H1 (cell line): ENCODE measurements at regions not wholly inside any gene's neighbourhood (a gene's known extent, or its start where the extent isn't known, plus 50 kb on each side); places are given as distances from the start of the nearest gene placed in this dataset.

Experiments used
- CTCF ChIA-PET: fragments of 300-600 bp; sonication (Branson Sonifier 250); formaldehyde crosslinking; loops from one replicate; lab custom pipeline; 2021; ENCODE audit not compliant: partially characterized antibody; lab: Charles Lee
- POLR2A ChIA-PET: fragments of 300-600 bp; sonication (Branson Sonifier 250); formaldehyde crosslinking; loops from one replicate; lab custom pipeline; 2021; ENCODE audit warnings: inconsistent platforms; ENCODE audit not compliant: partially characterized antibody; lab: Charles Lee
- DNase-seq, 2 experiments: peaks; one replicate each; pipeline versions ENCODE4 v3.0.0 to v3.0.0-alpha.2; 2010 to 2022; ENCODE audit warnings: low spot score in 2 of 2, low read depth in 1 of 2, mixed read lengths in 1 of 2
- FAIRE-seq: peaks from 2 replicates; lab custom pipeline; 2011; peaks lifted over from hg19 to GRCh38; lab: Jason Lieb, UNC
- H2AFZ ChIP-seq: 2 replicates; pipeline ENCODE4 v1.8.1; 2012; ENCODE audit warnings: low read length, inconsistent platforms
- H2AK5ac ChIP-seq: 2 replicates; pipeline ENCODE4 v1.6.1; 2013; ENCODE audit warnings: low read depth, low read length
- H2BK120ac ChIP-seq: replicated peaks from 2 replicates; pipeline ENCODE3; 2013; ENCODE audit warnings: low read depth, low read length, inconsistent platforms
- H2BK12ac ChIP-seq: 2 replicates; pipeline ENCODE4 v1.6.1; 2013; ENCODE audit warnings: low read depth, low read length
- H2BK15ac ChIP-seq: 2 replicates; pipeline ENCODE4 v1.6.1; 2013; ENCODE audit warnings: low read length
- H2BK20ac ChIP-seq: 2 replicates; pipeline ENCODE4 v1.6.1; 2013; ENCODE audit warnings: low read length
- H2BK5ac ChIP-seq: 2 replicates; pipeline ENCODE4 v1.6.1; 2013; ENCODE audit warnings: low read depth, low read length
- H3K14ac ChIP-seq: 2 replicates; pipeline ENCODE4 v1.6.1; 2013; ENCODE audit warnings: inconsistent platforms; ENCODE audit not compliant: insufficient read length
- H3K18ac ChIP-seq: 2 replicates; pipeline ENCODE4 v1.6.1; 2013; ENCODE audit warnings: low read length; ENCODE audit errors: extremely low read depth
- H3K23ac ChIP-seq: 2 replicates; pipeline ENCODE4 v1.6.1; 2013; ENCODE audit warnings: inconsistent platforms; ENCODE audit not compliant: insufficient read length
- H3K23me2 ChIP-seq: 2 replicates; pipeline ENCODE4 v1.6.1; 2013; ENCODE audit warnings: low read depth, low read length
- H3K27ac ChIP-seq: 2 replicates; pipeline ENCODE4 v1.6.1; 2011; ENCODE audit warnings: low read depth, low read length, inconsistent platforms
- H3K27me3 ChIP-seq, 4 experiments: replicated peaks in 1 of 4; 1 replicate in 1 of 4; 2 replicates in 3 of 4; pipeline versions ENCODE4 v1.6.1 to v1.8.1; 2011 to 2013; ENCODE audit warnings: low read length in 3 of 4, mild to moderate bottlenecking in 3 of 4, inconsistent platforms in 2 of 4, mixed read lengths in 2 of 4, moderate library complexity in 1 of 4; ENCODE audit not compliant: control insufficient read depth in 3 of 4, insufficient read depth in 3 of 4; ENCODE audit errors: extremely low read depth in 1 of 4
- H3K36me3 ChIP-seq, 4 experiments: 2 replicates each; pipeline versions ENCODE4 v1.6.1 to v1.8.1; 2011 to 2013; ENCODE audit warnings: mild to moderate bottlenecking in 4 of 4, low read length in 3 of 4, moderate library complexity in 2 of 4, control low read depth in 1 of 4, inconsistent platforms in 1 of 4; ENCODE audit not compliant: insufficient read depth in 4 of 4, control insufficient read depth in 2 of 4
- H3K4ac ChIP-seq: replicated peaks from 2 replicates; pipeline ENCODE3; 2013; ENCODE audit warnings: low read length, low read depth, mixed read lengths, inconsistent platforms; ENCODE audit not compliant: insufficient read length
- H3K4me1 ChIP-seq, 4 experiments: replicated peaks in 1 of 4; 1 replicate in 1 of 4; 2 replicates in 3 of 4; pipeline versions ENCODE4 v1.6.1 to v1.8.1; 2011 to 2013; ENCODE audit warnings: low read length in 3 of 4, inconsistent platforms in 2 of 4, mixed read lengths in 1 of 4; ENCODE audit not compliant: insufficient read depth in 4 of 4, control insufficient read depth in 3 of 4
- H3K4me2 ChIP-seq, 2 experiments: 2 replicates each; pipeline versions ENCODE4 v1.6.1 to v1.8.1; 2011 to 2013; ENCODE audit warnings: low read depth in 2 of 2, low read length in 2 of 2, control low read depth in 1 of 2, inconsistent platforms in 1 of 2, mild to moderate bottlenecking in 1 of 2; ENCODE audit not compliant: insufficient read depth in 1 of 2
- H3K4me3 ChIP-seq, 4 experiments: fragments of 200-600, 300-600 bp in 1 of 4; sonication (generic), shearing (Covaris generic), sonication (Bioruptor Twin) in 1 of 4; 2 replicates each; pipeline versions ENCODE4 v1.5.1 to v1.8.1; 2011 to 2016; ENCODE audit warnings: low read length in 4 of 4, low read depth in 3 of 4, control low read depth in 2 of 4, inconsistent platforms in 2 of 4, mild to moderate bottlenecking in 2 of 4, mixed read lengths in 1 of 4, moderate library complexity in 1 of 4; ENCODE audit not compliant: insufficient read depth in 2 of 4; ENCODE audit errors: extremely low read depth in 1 of 4
- H3K56ac ChIP-seq: replicated peaks from 2 replicates; pipeline ENCODE3; 2013; ENCODE audit warnings: low read depth, mild to moderate bottlenecking, mixed read lengths, low read length, inconsistent platforms; ENCODE audit not compliant: insufficient read length
- H3K79me1 ChIP-seq: 2 replicates; pipeline ENCODE4 v1.6.1; 2013; ENCODE audit warnings: low read depth, low read length, control low read depth
- H3K79me2 ChIP-seq, 2 experiments: 2 replicates each; pipeline versions ENCODE4 v1.6.1 to v1.8.1; 2012 to 2013; ENCODE audit warnings: low read length in 2 of 2, mild to moderate bottlenecking in 2 of 2, inconsistent platforms in 1 of 2; ENCODE audit not compliant: insufficient read depth in 2 of 2, control insufficient read depth in 1 of 2
- H3K9ac ChIP-seq, 4 experiments: replicated peaks in 1 of 4; 1 replicate in 1 of 4; 2 replicates in 3 of 4; pipeline versions ENCODE4 v1.6.1 to v1.8.1; 2011 to 2013; ENCODE audit warnings: low read depth in 3 of 4, low read length in 3 of 4, control low read depth in 2 of 4, mild to moderate bottlenecking in 2 of 4, moderate library complexity in 2 of 4, inconsistent platforms in 1 of 4; ENCODE audit errors: extremely low read depth in 1 of 4
- H3K9me3 ChIP-seq, 2 experiments: 2 replicates each; pipeline versions ENCODE4 v1.6.1 to v1.8.1; 2012 to 2013; ENCODE audit warnings: mild to moderate bottlenecking in 2 of 2, moderate library complexity in 2 of 2, control low read depth in 1 of 2, inconsistent platforms in 1 of 2, low read depth in 1 of 2, low read length in 1 of 2, mixed read lengths in 1 of 2; ENCODE audit not compliant: insufficient read depth in 2 of 2
- H4K20me1 ChIP-seq, 2 experiments: replicated peaks in 1 of 2; 2 replicates each; pipeline versions ENCODE3 to v1.8.1; 2011 to 2013; ENCODE audit warnings: inconsistent platforms in 2 of 2, low read length in 2 of 2, mild to moderate bottlenecking in 1 of 2; ENCODE audit not compliant: insufficient read depth in 2 of 2, control insufficient read depth in 1 of 2
- H4K5ac ChIP-seq: 2 replicates; pipeline ENCODE4 v1.6.1; 2013; ENCODE audit warnings: low read length, low read depth, mixed read lengths, inconsistent platforms; ENCODE audit not compliant: insufficient read length
- H4K8ac ChIP-seq: 2 replicates; pipeline ENCODE4 v1.8.0; 2013; ENCODE audit warnings: mild to moderate bottlenecking, moderate library complexity, low read length, inconsistent platforms; ENCODE audit not compliant: insufficient read depth; ENCODE audit errors: extremely low read depth
- H4K91ac ChIP-seq: replicated peaks from 2 replicates; pipeline ENCODE3; 2013; ENCODE audit warnings: low read length, mixed read lengths, inconsistent platforms; ENCODE audit not compliant: insufficient read length
- CEBPB ChIP-seq: IDR thresholded peaks from 2 replicates; pipeline ENCODE4 v1.6.1; 2012; ENCODE audit warnings: low read depth, low read length
- EZH2 ChIP-seq: fragments of 200-600 bp; sonication (generic); IDR thresholded peaks from 2 replicates; pipeline ENCODE4 v1.7.1; 2012; ENCODE audit warnings: low read depth, mild to moderate bottlenecking, moderate library complexity, low read length, inconsistent platforms; ENCODE audit not compliant: severe bottlenecking
- MAFK ChIP-seq: IDR thresholded peaks from 2 replicates; pipeline ENCODE4 v1.6.1; 2012; ENCODE audit warnings: low read depth, mild to moderate bottlenecking, improper control_type of control experiment, low read length
- WGBS, 2 experiments: shearing (Covaris generic) in 1 of 2; methylation state at CpG; one replicate each; pipeline versions ENCODE4 v1.1.6 to v1.1.7; 2013 to 2015; ENCODE audit warnings: low lambda C conversion rate in 2 of 2, mixed read lengths in 2 of 2, inconsistent platforms in 1 of 2, low coverage in 1 of 2, missing lambda C conversion rate in 1 of 2; ENCODE audit not compliant: insufficient replicate concordance in 2 of 2, insufficient coverage in 1 of 2, insufficient read length in 1 of 2; ENCODE audit errors: extremely low coverage in 1 of 2, missing lambda C conversion rate in 1 of 2; 5-methylcytosine and 5-hydroxymethylcytosine counted together
- TF ChIP-seq, protein P1 (sequence below), 3 experiments: IDR thresholded peaks; 1 replicate in 2 of 3; 2 replicates in 1 of 3; pipeline versions ENCODE4 v1.5.1 to v1.6.1; 2011; ENCODE audit warnings: low read length in 3 of 3, mild to moderate bottlenecking in 3 of 3, inconsistent platforms in 2 of 3, low read depth in 1 of 3, moderate library complexity in 1 of 3; ENCODE audit not compliant: insufficient read depth in 1 of 3; ENCODE audit errors: control extremely low read depth in 1 of 3

DNA sequence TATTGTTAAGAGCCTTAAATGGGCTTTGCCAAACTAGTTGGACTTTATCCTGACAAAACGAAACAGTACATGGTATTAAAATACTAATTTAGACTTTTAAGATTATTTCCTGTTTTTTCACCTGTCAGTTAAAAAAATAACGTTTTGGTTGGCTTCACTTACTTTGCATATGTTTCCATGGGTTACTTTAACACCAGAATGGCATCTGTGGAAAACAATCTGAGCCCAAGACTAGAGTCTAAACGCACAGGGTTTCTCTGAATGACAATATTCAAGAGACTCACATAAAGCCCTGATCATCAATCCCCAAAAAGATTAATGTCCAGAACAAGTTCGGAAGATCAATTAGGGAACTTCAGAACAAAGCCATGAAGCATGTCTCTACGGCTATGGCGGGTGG, 888.0 kb downstream of the EPHA4 start:
- Histone ChIP-seq H3K4me1 (no peaks in the 10 kb centered on the region), H3K9ac (no peak overlapping the region), H4K8ac (no peak overlapping the region), H3K23ac (no peak overlapping the region), H2BK15ac (no peak overlapping the region), H3K56ac (no peak overlapping the region), H3K79me2 (no peaks in the 10 kb centered on the region), H2AFZ (no peak overlapping the region), H3K4ac (no peak overlapping the region), H2AK5ac (no peak overlapping the region), H3K27me3 (no peaks in the 10 kb centered on the region), H4K91ac (no peak overlapping the region), H3K9me3 (no peaks in the 10 kb centered on the region), H3K4me2 (no peak overlapping the region), H3K27ac (no peak overlapping the region), H3K4me3 (no peak overlapping the region), H3K79me1 (no peaks in the 10 kb centered on the region), H2BK120ac (no peak overlapping the region), H3K36me3 (no peaks in the 10 kb centered on the region), H2BK12ac (no peak overlapping the region), H4K20me1 (no peaks in the 10 kb centered on the region), H2BK20ac (no peak overlapping the region), H3K23me2 (no peaks in the 10 kb centered on the region), H2BK5ac (no peak overlapping the region), H3K18ac (no peak overlapping the region), H4K5ac (no peak overlapping the region), H3K14ac (no peak overlapping the region)
- 81% methylated on average over 6 of the region's 6 CpGs; no CpG with 5 or more reads in 1 of the 2 experiments for WGBS, 2 experiments
- ChIA-PET POLR2A (no interaction called here), CTCF (no interaction called here)
- no peak for DNase-seq
- no peak for FAIRE-seq
- no peak for TF ChIP-seq EZH2
- TF ChIP-seq, protein P1, sequence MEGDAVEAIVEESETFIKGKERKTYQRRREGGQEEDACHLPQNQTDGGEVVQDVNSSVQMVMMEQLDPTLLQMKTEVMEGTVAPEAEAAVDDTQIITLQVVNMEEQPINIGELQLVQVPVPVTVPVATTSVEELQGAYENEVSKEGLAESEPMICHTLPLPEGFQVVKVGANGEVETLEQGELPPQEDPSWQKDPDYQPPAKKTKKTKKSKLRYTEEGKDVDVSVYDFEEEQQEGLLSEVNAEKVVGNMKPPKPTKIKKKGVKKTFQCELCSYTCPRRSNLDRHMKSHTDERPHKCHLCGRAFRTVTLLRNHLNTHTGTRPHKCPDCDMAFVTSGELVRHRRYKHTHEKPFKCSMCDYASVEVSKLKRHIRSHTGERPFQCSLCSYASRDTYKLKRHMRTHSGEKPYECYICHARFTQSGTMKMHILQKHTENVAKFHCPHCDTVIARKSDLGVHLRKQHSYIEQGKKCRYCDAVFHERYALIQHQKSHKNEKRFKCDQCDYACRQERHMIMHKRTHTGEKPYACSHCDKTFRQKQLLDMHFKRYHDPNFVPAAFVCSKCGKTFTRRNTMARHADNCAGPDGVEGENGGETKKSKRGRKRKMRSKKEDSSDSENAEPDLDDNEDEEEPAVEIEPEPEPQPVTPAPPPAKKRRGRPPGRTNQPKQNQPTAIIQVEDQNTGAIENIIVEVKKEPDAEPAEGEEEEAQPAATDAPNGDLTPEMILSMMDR (IDR thresholded peaks at IDR 0.05; ENCODE audit: control extremely low read depth in 1 of 3, insufficient read depth in 1 of 3, low read depth in 1 of 3, low read length in 3 of 3), result no peak
- TF ChIP-seq CEBPB, result no peak
- no peak for TF ChIP-seq MAFK
